Femur (tissue), 1 donor: ENCODE measurements at regions not wholly inside any gene's neighbourhood (a gene's known extent, or its start where the extent isn't known, plus 50 kb on each side); places are given as distances from the start of the nearest gene placed in this dataset.
"Not testable (repeated sequence)": the region's sequence is repeated elsewhere in the genome, so short reads cannot be mapped to it uniquely, and the experiment has no call there.

ENCODE experiments used
- DNase-seq: peaks from one replicate; pipeline ENCODE4 v3.0.0-alpha.2; 2017

GRCh38 chr10:9254353-9254752 lies 1199.9 kb downstream of the GATA3 start:
- DNase-seq = no peak

DNA sequence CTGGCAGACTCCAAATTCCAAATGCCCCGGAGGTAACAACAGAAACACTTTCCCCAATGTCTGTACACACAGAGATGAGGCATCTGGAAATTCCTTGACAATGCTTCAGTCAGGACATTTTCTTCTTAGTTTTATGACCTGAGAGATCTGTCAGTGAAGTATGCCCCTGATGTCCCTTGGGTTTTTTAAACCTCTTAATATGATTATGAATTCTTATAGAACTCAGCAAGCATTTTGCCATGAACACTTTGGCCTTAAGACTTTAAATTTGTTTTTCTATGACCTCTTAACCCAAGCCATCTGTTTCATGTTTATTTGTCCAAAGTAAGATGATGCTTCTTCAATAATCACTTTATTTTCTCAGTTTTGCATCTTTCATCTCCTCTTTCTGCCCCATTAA lies 1206.2 kb downstream of the GATA3 start:
- no peak for DNase-seq

DNA sequence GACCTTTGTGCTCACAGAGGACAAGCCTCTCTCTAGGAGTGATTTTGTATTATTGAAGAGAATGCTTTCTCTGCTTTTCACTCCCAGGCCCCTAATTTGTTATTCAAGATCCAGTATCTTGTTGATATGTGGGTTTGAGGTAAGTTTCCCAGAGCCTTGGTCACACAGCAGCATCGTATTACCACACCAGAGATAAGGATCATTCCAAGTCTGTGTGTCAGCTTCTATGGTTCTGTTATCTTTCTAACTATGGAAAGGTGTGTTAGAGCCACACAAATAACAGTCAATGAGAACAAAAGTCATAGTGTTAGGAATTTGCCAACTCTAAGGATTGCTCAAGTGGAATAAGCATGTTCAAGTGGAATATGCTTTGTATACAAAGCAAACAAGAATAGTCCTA lies 1208.3 kb downstream of the GATA3 start:
- no peak for DNase-seq

DNA sequence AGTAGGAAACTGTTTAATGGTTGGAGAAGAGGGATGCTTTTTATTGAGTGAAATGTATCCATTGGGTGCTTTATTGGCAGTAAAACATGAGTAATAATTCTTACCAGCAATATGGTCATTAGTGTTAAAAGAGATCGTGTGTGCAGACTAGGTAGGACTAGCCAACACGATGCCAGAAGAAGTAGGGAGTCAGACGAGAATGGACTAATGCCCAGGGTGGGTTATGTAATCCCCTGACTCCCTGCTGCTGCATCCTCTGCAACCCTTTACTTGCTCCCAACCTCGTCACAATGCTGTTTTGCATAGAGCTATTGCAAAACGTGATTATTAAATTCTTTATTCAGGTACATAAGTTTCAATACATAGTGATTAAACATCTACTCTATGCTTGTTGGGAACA lies 1213.7 kb downstream of the GATA3 start:
- DNase-seq = no peak

- not testable (repeated sequence) for DNase-seq
Observed at GRCh38 chr10:9273126-9273833, 1218.8 kb downstream of the GATA3 start.

GRCh38 chr10:9274206-9274755 lies 1219.8 kb downstream of the GATA3 start:
- no peak for DNase-seq

DNA sequence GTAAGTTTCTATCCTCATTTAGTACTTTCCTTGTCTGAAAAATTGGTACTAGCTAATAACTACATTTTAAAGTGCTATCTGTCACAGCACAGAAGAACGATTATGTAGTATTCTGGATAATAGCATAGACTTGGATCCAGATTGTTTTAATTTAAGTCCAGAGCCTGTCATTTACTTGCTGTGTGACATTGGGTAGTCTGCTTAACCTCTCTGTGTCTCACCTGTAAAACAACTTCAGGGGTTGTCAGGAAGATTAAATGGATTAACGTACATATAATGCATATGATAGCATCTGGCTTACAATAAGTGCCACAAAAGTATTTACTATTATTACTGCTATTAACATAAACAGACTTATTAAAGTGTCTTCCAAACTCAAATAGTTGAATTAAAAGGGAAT lies 1221.4 kb downstream of the GATA3 start:
- no peak for DNase-seq

GRCh38 chr10:9285690-9286089 lies 1231.2 kb downstream of the GATA3 start:
- DNase-seq = no peak

GRCh38 chr10:9289811-9290210 lies 1235.3 kb downstream of the GATA3 start:
- no peak for DNase-seq

- DNase-seq = no peak
Observed at GRCh38 chr10:9291081-9291480, 1236.6 kb downstream of the GATA3 start.

DNA sequence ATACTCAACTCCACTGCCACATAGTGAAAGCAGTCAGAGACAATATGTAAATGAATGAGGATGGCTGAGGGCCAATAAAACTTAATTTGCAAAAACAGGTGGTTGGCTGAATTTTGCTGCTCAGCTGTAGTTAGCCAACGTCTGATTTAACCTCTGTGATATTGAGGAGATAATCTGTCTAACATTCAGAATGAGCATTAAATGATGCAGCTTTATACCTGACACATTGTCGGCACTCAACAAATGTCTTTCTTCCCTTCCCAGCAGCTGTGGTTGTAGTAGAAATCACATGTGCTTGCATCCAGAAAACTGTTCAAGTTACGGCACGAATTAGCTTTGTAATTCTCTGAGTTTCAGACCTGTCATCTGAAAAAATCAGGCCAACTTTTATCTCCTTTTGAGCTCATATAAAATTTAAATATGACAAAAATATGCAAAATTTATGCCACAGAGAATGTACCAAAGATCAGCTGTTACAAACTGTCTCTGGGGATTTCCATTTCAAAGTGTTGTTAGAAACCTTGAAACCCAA lies 1239.7 kb downstream of the GATA3 start:
- DNase-seq = no peak

DNA sequence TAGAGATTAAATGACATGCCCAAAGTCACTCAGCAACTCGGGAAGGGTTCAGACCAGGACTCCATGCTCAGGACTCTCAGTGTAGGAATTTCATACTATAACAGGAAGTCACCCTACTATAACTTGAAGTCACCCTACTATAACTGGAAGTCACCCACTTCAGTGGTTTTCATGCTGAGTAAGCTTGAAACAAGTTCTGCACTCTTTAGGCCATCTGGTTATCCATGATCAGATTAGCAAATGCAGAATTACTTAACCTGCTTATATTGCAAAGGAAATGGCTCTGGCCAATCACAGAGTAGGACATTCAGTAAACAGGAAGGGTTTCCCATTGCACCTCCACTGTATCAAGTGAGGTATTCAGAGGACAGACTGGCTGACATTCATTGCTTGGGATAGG lies 1240.4 kb downstream of the GATA3 start:
- no peak for DNase-seq

- DNase-seq = no peak
Observed at GRCh38 chr10:9296190-9296589, 1241.7 kb downstream of the GATA3 start.

DNA sequence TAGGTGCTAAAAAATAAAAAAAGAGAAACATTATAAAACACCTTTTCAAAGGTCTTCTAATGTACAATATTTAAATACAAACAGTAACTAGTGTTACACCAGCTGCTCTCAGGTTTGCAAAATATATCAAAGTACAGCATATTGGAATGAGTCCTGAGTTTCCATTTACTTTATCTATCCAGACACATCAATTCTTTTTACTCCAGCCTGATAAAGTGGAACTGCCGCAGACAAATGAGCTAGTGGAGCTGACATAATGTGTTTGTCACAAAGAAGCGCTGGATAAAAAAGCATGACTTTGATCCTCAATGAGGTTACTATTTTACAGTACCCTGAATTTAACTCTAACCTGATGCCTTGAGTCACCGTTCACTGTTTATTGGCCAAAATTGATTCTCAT lies 1243.1 kb downstream of the GATA3 start:
- no peak for DNase-seq

- DNase-seq = no peak
Observed at GRCh38 chr10:9299966-9300365, 1245.5 kb downstream of the GATA3 start.

- no peak for DNase-seq
Observed at GRCh38 chr10:9301148-9301547, 1246.7 kb downstream of the GATA3 start.

DNA sequence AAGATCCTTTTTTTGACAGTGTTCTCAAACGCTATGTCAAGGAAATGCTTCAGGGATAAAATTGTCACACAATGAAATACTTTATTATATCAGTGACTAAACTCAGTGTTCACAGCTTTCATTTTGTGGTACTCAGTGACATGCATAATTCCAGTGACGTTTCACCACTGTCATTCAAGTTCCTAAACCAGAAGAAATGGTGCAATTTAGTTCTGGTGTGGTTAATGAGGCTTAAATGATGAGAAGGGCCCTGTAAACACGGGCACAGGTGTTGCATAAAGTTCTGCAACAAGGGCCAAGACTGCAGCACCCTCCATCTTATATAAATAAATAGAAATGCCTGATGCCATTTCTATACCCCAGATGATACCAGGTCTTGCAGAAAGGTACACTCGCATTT lies 1247.1 kb downstream of the GATA3 start:
- no peak for DNase-seq

DNA sequence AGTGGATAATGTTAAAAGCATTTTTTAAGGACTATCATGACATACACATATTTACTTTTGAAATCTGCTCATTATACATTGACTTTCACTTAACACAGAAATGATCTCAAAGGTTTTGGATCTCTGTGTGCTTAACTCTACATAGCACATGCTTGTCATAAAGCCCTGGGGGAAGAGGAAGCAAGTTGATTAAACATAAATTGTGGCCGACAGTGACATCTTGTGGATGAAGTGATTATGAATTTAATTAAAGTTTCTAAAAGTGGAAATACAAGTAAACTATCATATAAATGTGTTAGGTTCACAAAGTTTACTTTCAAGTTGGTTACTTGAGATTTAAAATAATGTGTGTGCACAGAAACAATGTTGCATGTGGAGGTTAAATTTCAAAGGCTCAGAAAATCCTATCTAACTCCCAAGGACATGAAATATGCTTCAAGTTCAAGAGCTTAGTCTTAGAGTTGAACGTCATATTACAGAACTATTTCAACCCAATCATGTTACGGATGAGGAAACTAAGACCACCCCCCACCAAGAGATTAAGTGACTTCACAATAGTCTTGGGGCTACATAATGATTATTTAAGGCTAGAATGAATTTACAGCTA lies 1247.8 kb downstream of the GATA3 start:
- DNase-seq = no peak

DNA sequence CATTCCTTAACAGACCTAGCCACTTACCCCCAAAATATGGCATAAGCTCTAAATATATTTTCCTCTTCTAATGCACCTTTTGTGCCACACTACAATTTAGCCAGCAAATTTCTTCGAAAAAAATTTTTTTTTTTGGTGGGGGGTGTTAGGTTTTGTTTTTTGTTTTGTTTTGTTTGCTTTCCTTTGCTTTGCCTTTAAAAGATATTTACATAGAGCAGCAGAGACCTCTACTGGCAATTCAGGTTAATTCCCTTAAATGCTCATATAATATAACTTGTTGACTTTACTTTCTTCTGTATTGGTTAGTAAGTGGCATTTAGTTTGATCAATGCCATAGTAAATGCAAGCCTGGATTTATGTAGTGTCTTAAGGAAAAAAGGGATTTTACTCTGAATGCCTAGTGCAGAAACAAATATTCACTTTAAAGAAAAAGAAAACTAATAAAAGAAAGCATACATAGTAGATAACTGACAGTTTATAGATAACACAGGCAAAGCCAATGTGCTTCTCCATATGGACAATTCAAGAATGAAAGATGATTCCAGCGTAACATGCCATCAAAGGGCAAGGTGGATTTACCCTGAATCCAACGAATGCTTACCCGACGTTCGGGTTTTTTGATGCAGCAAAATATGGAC lies 1250.6 kb downstream of the GATA3 start:
- DNase-seq = no peak

DNA sequence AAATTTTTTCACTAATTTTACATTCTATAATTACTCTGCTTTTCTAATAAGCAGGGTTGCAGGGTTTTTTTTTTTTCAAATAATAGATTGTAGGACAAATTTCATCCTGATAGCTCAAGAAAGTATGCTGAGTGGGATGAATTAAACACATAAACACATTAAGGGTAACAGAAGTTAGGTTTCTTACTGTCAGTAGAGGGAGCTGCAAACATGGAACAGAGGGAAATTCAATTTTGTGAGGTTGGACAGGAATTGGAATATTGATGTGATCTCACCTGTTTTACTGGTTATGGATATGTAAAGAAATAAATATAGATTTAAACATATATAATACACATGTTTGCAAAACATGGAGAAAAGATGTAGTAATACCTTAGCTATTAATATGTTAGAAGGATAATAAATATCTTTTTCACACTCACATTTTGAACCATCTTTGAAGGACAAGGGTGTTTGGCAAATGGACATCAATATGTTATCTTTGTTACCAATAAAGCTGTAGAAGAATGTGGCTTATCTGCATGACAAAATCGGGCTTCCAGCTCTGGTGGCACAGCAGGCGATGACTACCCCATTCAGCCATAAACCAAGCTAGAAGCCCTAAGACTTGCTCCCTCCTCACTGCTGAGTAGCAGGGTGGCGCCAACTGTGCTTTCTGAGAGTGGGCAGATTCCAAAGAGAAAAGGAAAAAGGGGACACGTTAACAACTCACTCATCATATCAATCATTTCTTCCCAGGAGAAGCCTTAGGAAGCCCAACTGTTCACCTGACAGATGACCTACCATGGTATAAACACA lies 1257.4 kb downstream of the GATA3 start:
- no peak for DNase-seq

- DNase-seq = no peak
Observed at GRCh38 chr10:9315292-9315691, 1260.8 kb downstream of the GATA3 start.

DNA sequence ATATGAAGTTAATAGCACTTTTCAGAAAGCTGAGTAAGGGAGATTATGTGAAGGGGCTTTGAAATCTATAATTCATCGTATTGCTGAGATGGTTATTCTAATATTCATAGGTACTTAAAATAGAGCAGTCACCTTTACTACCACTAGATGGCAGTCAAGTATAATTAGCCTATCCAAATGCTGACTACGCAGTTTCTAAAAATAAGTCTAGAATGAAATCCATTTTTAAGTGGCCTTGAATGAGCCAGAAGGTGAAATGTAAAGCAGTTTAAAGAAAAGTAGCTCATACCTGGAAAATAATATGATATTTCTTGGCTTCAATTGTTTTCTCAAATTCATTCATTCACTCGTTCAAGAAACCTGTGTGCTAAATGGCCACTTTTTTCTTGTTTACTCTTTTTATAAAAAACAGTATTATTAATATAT lies 1277.1 kb downstream of the GATA3 start:
- DNase-seq = no peak

DNA sequence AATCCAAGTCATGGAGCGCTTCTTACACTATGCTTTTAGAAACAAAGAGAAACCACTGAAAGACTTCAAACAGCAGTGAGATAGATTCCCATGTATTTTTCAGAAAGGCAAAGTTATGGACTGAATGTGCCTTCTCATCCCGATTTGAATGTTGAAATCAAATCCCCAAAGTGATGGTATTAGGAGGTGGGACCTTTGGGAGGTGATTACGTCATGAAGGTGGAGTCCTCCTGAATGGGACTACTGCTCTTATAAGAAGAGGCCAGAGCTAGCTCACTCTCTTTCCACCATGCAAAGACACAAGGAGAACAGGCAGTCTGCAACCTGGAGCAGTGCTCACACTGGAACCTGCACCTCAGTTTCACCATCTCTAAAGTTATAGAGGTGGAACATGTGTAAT lies 1279.8 kb downstream of the GATA3 start:
- DNase-seq = no peak
